MCF 10A (cell line): ENCODE measurements at regions not wholly inside any gene's neighbourhood (a gene's known extent, or its start where the extent isn't known, plus 50 kb on each side); places are given as distances from the start of the nearest gene placed in this dataset.

Experiments
- BruUV-seq: library from RNA; stranded (reverse); fragments of 400-500 nt; replicated peaks from 2 replicates; lab custom pipeline; 2021; lab: Mats Ljungman, UMichigan
- CTCF ChIA-PET: fragments of 300-600 bp; sonication (Branson Sonifier 250); formaldehyde crosslinking; extraction: SDS; loops from one replicate; lab custom pipeline; 2021; ENCODE audit warnings: antibody characterized with exemption, inconsistent platforms; lab: Yijun Ruan, JAX
- POLR2A ChIA-PET: fragments of 300-600, 350-650 bp; sonication (Branson Sonifier 250); formaldehyde crosslinking; extraction: SDS; loops from one replicate; lab custom pipeline; 2020; ENCODE audit warnings: antibody characterized with exemption, inconsistent platforms; lab: Yijun Ruan, JAX
- DNase-seq: peaks from one replicate; pipeline ENCODE4 v3.0.0-alpha.2; 2018; ENCODE audit not compliant: unreplicated experiment
- H3K27ac Mint-ChIP-seq: one replicate; pipeline ENCODE4 v1.8.0; 2022; ENCODE audit warnings: mild to moderate bottlenecking, low read depth, mixed read lengths; ENCODE audit not compliant: unreplicated experiment
- H3K27me3 Mint-ChIP-seq: one replicate; pipeline ENCODE4 v1.8.0; 2022; ENCODE audit warnings: mixed read lengths; ENCODE audit not compliant: insufficient read depth, unreplicated experiment
- H3K36me3 Mint-ChIP-seq: one replicate; pipeline ENCODE4 v1.8.0; 2022; ENCODE audit warnings: mild to moderate bottlenecking, moderate library complexity, mixed read lengths; ENCODE audit not compliant: insufficient read depth, unreplicated experiment
- H3K4me1 Mint-ChIP-seq: one replicate; pipeline ENCODE4 v1.8.0; 2022; ENCODE audit warnings: mixed read lengths; ENCODE audit not compliant: insufficient read depth, unreplicated experiment
- H3K4me3 Mint-ChIP-seq: one replicate; pipeline ENCODE4 v1.8.0; 2022; ENCODE audit warnings: mild to moderate bottlenecking, moderate library complexity, mixed read lengths; ENCODE audit not compliant: unreplicated experiment
- H3K9me3 Mint-ChIP-seq: one replicate; pipeline ENCODE4 v1.8.0; 2022; ENCODE audit warnings: mixed read lengths; ENCODE audit not compliant: unreplicated experiment
- CTCF ChIP-seq: fragments of 200-600 bp; IDR thresholded peaks from one replicate; pipeline ENCODE4 v1.8.0; 2022; ENCODE audit warnings: antibody characterized with exemption, mild to moderate bottlenecking; ENCODE audit not compliant: unreplicated experiment
- intact Hi-C: fragments of 100-400 bp; cut with micrococcal nuclease; formaldehyde crosslinking; loops from 2 replicates; pipeline ENCODE4 v1.14.1; 2022

GRCh38 chr14:27056586-27056985 lies 458.8 kb upstream of the NOVA1 start:
- no peaks in the 10 kb centered on the region for H3K36me3 Mint-ChIP-seq
- no peak overlapping the region for H3K27ac Mint-ChIP-seq
- H3K27me3 Mint-ChIP-seq: no peaks in the 10 kb centered on the region
- H3K4me3 Mint-ChIP-seq: no peak overlapping the region
- no peak for TF ChIP-seq CTCF
- ChIA-PET CTCF (interaction anchor here (0.6 kb wide), 1 partner anchor 1176 kb away, joined by 4 read pairs; no protein-coding TSS in a partner anchor), POLR2A (no interaction called here)
- no peaks in the 10 kb centered on the region for H3K9me3 Mint-ChIP-seq
- no peaks in the 10 kb centered on the region for H3K4me1 Mint-ChIP-seq
- BruUV-seq: no TSS peak
- DNase-seq: no peak
- intact Hi-C loops: no loop called here

GRCh38 chr14:27061299-27061698 lies 463.5 kb upstream of the NOVA1 start:
- TF ChIP-seq CTCF: no peak
- H3K4me1 Mint-ChIP-seq: no peaks in the 10 kb centered on the region

GRCh38 chr14:27063959-27064358 lies 466.1 kb upstream of the NOVA1 start:
- Mint-ChIP-seq H3K36me3 (peaks cover 5% of the 10 kb centered on the region), H3K27me3 (no peaks in the 10 kb centered on the region), H3K9me3 (no peaks in the 10 kb centered on the region), H3K4me1 (no peaks in the 10 kb centered on the region), H3K4me3 (no peak overlapping the region), H3K27ac (no peak overlapping the region)
- no peak for TF ChIP-seq CTCF
- POLR2A ChIA-PET: no interaction called here
- intact Hi-C loops: no loop called here
- DNase-seq: no peak
- CTCF ChIA-PET: interaction anchor here (0.7 kb wide), 1 partner anchor 542 kb away, joined by 6 read pairs; no protein-coding TSS in a partner anchor
- BruUV-seq: no TSS peak

More at GRCh38 chr14:27061299-27061698, 463.5 kb upstream of the NOVA1 start:
- no peaks in the 10 kb centered on the region for H3K36me3 Mint-ChIP-seq
- DNase-seq: no peak
- no peak overlapping the region for H3K27ac Mint-ChIP-seq
- no TSS peak for BruUV-seq
- intact Hi-C loops: no loop called here
- H3K9me3 Mint-ChIP-seq: no peaks in the 10 kb centered on the region
- ChIA-PET CTCF (no interaction called here), POLR2A (no interaction called here)
- no peak overlapping the region for H3K4me3 Mint-ChIP-seq
- H3K27me3 Mint-ChIP-seq: no peaks in the 10 kb centered on the region

GRCh38 chr14:27065886-27066285 lies 468.1 kb upstream of the NOVA1 start:
- intact Hi-C loops: no loop called here
- Mint-ChIP-seq H3K4me3 (no peak overlapping the region), H3K9me3 (no peaks in the 10 kb centered on the region), H3K4me1 (no peaks in the 10 kb centered on the region), H3K27ac (no peak overlapping the region), H3K27me3 (no peaks in the 10 kb centered on the region), H3K36me3 (peaks cover 5% of the 10 kb centered on the region)
- ChIA-PET CTCF (no interaction called here), POLR2A (no interaction called here)
- DNase-seq: no peak
- TF ChIP-seq CTCF: no peak
- BruUV-seq: no TSS peak
